Epidermal melanocyte (primary cell): ENCODE measurements at regions not wholly inside any gene's neighbourhood (a gene's known extent, or its start where the extent isn't known, plus 50 kb on each side); places are given as distances from the start of the nearest gene placed in this dataset.

Experiments
- DNase-seq: peaks from one replicate; pipeline ENCODE4 v3.0.0; 2011; ENCODE audit warnings: low spot score; ENCODE audit not compliant: insufficient read length

- DNase-seq, result no peak
These were observed 167.6 kb upstream of the SESN3 start for GRCh38 chr11:95398437-95399112.

DNA sequence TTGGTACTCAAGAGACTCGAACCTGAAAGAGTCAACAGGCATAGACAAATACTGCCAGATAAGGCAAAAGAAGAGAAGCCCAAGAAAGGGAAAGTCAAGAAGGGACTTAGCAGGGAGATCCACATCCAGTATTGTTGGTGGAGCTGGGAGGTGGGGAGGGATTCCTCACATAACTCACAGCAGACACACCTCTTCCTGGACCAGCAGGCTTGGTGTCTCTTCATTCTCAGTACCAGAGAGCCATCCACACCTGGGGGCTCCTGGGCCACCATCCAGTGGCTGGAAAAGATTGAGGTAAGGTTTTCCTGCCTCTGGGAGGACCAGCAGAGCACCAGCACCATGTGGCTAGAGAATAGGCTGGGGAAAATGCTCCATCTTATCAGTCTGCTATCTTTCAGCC is 161.6 kb upstream of the SESN3 start:
- DNase-seq, result no peak

DNA sequence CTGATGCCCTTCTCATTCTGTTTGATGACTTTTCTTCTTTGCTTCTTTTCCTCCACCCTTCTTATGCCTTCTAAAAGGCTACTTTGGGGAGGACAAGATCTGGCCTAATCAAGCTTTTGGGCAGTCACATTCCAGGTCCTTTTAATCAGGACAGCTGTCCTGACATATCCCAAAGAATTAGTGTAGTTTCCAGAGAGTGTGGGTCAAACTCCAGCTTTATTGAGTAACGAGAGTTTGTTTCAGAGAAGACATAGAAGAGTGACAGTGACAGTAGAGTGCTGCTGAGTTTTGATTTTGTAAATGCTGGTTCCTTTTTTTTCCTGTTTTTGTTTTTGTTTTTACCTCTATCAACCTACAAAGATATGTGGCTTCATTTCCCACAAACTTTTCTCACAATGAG is 158.4 kb upstream of the SESN3 start:
- no peak for DNase-seq

DNA sequence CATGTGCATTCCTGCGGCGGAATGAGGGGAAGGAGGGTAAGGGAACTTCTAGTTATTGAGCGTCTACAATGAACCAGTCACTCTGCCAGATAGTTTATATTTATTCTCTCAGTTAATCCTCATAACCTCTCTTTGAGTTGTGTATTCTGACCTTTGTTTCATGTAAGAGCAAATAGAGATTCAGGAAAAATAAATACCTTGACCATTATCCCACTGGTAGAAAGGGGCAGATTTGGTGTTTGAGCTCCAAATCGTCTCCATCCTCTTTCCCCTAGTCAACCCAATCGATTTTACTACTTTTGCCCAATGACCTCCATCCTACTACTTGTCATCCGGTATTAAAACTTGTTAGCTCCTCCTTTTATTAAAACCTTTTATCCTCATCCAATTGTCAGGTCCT is 157.1 kb upstream of the SESN3 start:
- DNase-seq, result no peak

- no peak for DNase-seq
These were observed 156.3 kb upstream of the SESN3 start for GRCh38 chr11:95387325-95387724.

DNA sequence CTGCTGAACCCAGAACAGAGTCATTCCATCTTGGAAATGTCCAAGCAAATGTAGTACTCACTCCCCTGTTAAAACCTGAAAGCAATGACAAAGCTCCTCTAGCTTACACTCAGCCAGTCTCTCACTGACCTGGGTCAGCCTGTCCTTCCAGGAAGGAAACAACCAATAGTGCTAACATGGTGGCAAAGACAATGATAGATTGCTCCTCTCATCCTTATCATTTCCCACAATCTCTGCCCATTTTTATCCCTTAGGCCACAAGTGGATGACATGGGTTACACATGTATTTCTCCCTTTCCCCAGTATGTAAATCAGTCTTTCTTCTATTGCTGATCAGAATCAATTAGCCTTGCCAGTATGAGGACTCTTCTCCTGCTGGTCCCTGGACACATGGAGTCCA is 154.6 kb upstream of the SESN3 start:
- DNase-seq, result no peak

- DNase-seq, result no peak
These were observed 148.5 kb upstream of the SESN3 start for GRCh38 chr11:95379479-95379878.

- DNase-seq, result no peak
These were observed 147.8 kb upstream of the SESN3 start for GRCh38 chr11:95378789-95379188.

DNA sequence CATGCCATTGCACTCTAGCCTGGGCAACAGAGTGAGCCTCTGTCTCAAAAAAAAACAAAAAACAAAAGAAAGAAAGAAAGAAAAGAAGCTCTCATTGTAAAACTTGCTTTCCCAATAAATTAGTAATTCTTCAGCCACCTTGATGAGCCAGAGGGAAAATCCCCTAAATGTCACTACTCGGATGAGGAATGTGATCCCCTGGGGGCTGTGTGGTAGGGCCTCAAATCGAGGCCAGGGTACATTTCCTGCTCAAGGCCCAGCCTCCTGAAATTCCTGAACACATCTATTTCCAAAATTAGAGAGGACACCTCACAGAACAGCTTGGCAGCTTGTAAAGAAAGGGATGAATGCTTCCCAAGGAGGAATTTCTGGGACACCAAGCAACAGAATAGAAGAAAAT is 147.1 kb upstream of the SESN3 start:
- no peak for DNase-seq

DNA sequence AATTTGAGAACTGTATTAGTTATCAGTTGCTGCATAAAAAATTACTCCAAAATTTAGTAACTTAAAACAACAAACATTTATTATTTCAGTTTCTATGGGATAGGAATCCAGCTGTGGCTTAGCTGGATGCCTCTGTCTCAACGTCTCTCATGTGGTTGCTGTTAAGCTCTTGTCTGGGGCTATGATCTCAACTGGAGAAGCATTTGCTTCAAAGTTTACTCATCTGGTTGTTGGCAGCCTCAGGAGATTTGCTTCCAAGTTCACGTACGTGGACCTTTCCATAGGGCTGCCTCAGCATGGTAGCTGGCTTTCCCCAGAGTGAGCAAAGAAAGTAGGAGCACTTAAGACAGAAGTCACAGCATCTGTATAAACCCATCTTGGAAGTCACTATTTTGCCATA is 144.9 kb upstream of the SESN3 start:
- DNase-seq, result peak; percentile 26

DNA sequence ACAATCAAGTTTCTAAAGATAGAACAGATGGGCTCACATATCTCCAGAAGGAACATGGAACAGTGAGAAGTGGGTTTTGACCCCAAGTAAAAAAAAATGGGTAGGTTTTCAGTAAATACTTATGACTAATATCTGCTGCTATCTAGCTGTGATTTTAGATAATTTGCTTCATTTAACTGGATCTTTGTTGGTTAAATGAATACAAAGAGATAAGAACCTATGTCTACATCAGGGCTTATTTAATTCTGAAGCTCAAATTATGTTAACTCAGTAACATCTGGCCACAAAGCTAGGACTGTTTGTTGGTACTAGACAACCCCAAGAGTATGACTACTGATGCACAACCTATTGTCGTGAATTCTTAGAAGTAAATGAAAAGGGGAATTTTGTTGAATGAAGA is 144.4 kb upstream of the SESN3 start:
- no peak for DNase-seq

DNA sequence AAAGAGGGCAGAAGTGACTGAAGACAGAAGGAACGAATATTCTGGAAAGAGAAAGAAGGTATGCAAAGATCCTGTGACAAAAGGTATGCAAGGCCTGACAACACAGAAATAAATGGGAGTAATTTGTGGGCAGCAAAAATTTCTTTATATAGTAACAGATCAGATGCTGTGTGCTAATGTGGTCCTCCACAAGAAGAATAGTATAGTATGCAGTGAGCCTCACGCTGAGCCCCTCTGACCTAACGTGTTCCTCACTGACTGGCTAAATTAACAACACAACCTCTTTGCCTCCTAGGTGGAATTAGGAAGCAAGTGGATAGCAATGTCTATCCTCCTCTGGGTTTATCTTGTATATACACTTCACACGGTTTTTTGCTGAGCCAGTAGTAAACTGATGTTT is 143.1 kb upstream of the SESN3 start:
- no peak for DNase-seq

DNA sequence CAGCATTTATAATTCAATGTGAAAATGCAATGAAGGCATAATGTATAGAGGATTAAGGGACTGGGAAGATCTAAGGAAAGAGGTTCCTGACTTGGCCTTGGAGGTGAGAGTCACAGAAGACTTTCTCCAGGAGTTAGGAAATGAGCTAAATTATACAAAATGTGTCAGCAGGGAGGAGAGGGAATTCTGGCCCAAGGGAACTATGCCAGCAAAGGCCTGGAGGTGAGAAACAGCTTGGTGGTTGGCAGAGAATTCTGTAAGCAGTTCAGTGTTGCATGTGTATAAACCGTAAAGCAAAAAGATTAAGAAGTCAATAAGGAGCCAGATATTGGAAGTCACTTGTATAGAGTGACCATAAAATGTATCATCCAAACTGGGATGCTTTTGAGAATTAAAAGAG is 142.2 kb upstream of the SESN3 start:
- no peak for DNase-seq

DNA sequence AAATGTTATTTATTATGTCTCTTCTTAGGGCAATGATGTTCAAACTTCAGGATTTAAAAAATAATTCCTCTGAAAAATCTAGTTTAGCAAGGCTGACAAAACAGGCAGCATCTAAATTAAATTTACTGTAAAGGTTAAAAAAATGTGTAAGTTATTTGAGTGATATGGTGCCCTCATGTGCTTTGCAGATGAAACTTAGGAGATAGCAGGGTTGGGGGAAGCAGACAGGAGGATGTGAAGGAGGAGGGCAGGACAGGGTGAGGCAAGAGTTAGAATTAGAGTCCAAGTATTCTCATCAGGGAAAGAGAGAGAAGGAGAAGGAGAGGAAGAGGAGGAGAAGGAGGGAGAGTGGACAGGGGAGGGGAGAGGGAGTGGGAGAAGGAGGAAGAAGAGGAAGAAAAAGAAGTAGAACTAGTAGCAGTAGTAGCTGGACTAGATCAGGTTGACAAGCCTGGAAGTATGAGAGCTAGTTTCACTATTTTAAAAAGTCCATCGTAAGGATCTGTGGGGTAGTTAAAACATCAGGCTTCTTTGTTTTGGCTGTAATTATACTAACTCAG is 141.2 kb upstream of the SESN3 start:
- DNase-seq, result no peak

DNA sequence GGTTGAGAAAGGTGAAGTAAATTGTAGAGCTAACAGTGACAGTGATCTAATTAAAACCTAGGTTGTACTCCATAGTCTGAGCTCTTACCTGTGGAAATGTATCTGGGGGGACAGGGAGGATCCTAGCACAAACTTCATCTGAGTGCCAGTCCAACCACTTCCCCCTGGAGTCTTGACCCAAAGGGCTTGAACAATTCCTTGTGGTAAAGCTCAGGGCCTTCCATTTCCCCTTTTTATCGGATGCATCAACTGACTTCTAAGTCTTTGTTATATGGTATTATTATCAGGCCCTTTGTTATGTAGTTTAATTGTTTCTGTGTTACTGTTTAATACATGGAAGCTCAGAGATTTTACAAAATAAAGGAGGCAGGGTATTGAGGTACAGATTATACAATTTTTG is 140.2 kb upstream of the SESN3 start:
- DNase-seq, result no peak

DNA sequence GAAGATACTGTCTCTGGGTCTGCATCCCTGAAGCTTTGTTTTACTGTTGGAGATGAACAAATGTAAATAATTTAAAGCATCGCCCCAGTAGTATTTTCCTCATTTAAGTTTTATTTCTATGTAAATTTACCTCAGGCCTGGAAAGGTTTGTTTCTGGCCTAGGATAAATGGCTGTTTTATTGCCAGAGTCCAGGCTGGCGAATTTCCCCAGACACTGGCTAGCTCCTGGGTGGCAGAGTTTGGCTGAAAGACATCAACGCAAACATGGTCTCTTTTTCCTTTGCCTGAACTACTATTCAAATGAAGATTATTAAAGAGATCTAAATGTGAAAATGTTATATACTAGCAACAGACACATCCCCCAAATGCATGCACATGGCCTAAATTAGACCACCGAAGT is 136.7 kb upstream of the SESN3 start:
- no peak for DNase-seq

DNA sequence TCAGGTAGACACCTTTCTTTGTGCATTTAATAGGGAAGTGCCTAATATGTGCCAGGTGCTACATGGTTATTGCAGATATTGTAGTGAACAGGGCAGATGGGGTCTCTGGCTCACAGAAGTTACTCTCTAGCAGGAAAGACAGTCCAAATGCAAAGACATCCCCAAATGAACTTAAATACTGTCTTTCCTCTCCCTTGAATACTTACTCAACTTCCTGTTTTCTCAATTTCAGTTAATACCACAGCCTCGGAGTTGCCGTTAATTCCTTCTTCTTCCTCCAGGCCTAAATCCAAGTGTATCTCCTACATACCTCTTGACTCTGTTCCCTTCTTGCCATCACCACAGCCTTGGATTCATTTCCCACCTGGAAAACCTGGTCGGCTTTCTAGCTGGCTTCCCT is 134.3 kb upstream of the SESN3 start:
- DNase-seq, result no peak

GRCh38 chr11:95364324-95365295 is 133.6 kb upstream of the SESN3 start:
- no peak for DNase-seq

GRCh38 chr11:95363708-95364107 is 132.7 kb upstream of the SESN3 start:
- no peak for DNase-seq

- DNase-seq, result no peak
These were observed 132.2 kb upstream of the SESN3 start for GRCh38 chr11:95363164-95363563.

- no peak for DNase-seq
These were observed 130.2 kb upstream of the SESN3 start for GRCh38 chr11:95361180-95361579.

GRCh38 chr11:95360377-95361075 is 129.5 kb upstream of the SESN3 start:
- DNase-seq, result no peak
